Suprapubic skin (tissue), 4 donors: ENCODE measurements at regions not wholly inside any gene's neighbourhood (a gene's known extent, or its start where the extent isn't known, plus 50 kb on each side); places are given as distances from the start of the nearest gene placed in this dataset.

Experiments
- DNase-seq, 2 donors: peaks; one replicate each; pipeline ENCODE4 v3.0.0-alpha.2; 2019; ENCODE audit warnings: low spot score in 2 of 2
- H3K27ac ChIP-seq: fragments of 200-600 bp; sonication (generic); one replicate; pipeline ENCODE4 v1.5.1; 2019
- H3K27me3 ChIP-seq: fragments of 200-600 bp; sonication (generic); one replicate; pipeline ENCODE4 v1.5.1; 2019
- H3K36me3 ChIP-seq: fragments of 200-600 bp; sonication (generic); one replicate; pipeline ENCODE4 v1.5.1; 2019
- H3K4me1 ChIP-seq: fragments of 200-600 bp; sonication (generic); one replicate; pipeline ENCODE4 v1.5.1; 2019
- H3K4me3 ChIP-seq: fragments of 200-600 bp; sonication (generic); one replicate; pipeline ENCODE4 v1.5.1; 2019; ENCODE audit warnings: mild to moderate bottlenecking
- H3K9me3 ChIP-seq: fragments of 200-600 bp; sonication (generic); one replicate; pipeline ENCODE4 v1.5.1; 2019
- EP300 ChIP-seq: sonication (generic); formaldehyde crosslinking; IDR thresholded peaks from one replicate; pipeline ENCODE4 v1.6.1; 2017; ENCODE audit warnings: antibody characterized with exemption
- POLR2A ChIP-seq, 2 donors: fragments of 450-650 bp; IDR thresholded peaks; one replicate each; pipeline ENCODE4 v1.6.1; 2017; ENCODE audit warnings: antibody characterized with exemption in 2 of 2, mild to moderate bottlenecking in 2 of 2, moderate library complexity in 2 of 2
- POLR2AphosphoS5 ChIP-seq, 3 donors: sonication (generic); formaldehyde crosslinking; IDR thresholded peaks; one replicate each; pipeline ENCODE4 v1.6.1; 2017; ENCODE audit warnings: antibody characterized with exemption in 3 of 3
- WGBS: methylation state at CpG from one replicate; pipeline ENCODE4 v1.1.5; 2018; 5-methylcytosine and 5-hydroxymethylcytosine counted together
- TF ChIP-seq, protein P1 (sequence below), 2 donors: fragments of 200-600 bp in 1 of 2; fragments of 450-650 bp in 1 of 2; sonication (generic) in 1 of 2; IDR thresholded peaks; one replicate each; pipeline ENCODE4 v1.5.1; 2016 to 2019; ENCODE audit warnings: antibody characterized with exemption in 2 of 2, mild to moderate bottlenecking in 1 of 2, moderate library complexity in 1 of 2

DNA sequence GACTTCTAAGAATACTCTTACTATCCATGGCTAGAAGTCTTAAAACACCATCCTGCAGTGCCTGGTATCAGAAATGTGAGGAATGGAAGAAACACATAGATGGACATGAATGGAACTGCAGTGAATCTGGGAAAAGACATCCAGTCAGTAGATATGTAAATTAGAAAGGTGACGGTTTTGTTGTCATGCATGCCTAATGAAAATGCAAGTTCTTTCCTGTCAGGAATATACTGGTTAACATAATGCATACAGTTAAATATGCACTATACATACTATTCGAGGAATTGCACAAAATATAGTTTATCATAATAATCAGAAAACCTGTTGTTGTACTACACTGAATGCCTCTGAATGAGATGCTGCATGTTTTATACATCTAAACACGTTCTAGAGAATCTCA, 190.6 kb upstream of the ITGA4 start:
- no peaks in the 10 kb centered on the region for H3K4me1 ChIP-seq
- H3K9me3 ChIP-seq: no peaks in the 10 kb centered on the region
- H3K36me3 ChIP-seq: no peaks in the 10 kb centered on the region
- whole genome bisulfite sequencing: 64% methylated on average over 3 of the region's 3 CpGs
- no peak overlapping the region for H3K27ac ChIP-seq
- H3K4me3 ChIP-seq: no peak overlapping the region
- H3K27me3 ChIP-seq: no peaks in the 10 kb centered on the region
- no peak for DNase-seq
- TF ChIP-seq POLR2AphosphoS5 (IDR thresholded peaks at IDR 0.05) (no peak), POLR2A (IDR thresholded peaks at IDR 0.05) (no peak), EP300 (no peak)
- TF ChIP-seq, protein P1, sequence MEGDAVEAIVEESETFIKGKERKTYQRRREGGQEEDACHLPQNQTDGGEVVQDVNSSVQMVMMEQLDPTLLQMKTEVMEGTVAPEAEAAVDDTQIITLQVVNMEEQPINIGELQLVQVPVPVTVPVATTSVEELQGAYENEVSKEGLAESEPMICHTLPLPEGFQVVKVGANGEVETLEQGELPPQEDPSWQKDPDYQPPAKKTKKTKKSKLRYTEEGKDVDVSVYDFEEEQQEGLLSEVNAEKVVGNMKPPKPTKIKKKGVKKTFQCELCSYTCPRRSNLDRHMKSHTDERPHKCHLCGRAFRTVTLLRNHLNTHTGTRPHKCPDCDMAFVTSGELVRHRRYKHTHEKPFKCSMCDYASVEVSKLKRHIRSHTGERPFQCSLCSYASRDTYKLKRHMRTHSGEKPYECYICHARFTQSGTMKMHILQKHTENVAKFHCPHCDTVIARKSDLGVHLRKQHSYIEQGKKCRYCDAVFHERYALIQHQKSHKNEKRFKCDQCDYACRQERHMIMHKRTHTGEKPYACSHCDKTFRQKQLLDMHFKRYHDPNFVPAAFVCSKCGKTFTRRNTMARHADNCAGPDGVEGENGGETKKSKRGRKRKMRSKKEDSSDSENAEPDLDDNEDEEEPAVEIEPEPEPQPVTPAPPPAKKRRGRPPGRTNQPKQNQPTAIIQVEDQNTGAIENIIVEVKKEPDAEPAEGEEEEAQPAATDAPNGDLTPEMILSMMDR (IDR thresholded peaks at IDR 0.05): no peak

DNA sequence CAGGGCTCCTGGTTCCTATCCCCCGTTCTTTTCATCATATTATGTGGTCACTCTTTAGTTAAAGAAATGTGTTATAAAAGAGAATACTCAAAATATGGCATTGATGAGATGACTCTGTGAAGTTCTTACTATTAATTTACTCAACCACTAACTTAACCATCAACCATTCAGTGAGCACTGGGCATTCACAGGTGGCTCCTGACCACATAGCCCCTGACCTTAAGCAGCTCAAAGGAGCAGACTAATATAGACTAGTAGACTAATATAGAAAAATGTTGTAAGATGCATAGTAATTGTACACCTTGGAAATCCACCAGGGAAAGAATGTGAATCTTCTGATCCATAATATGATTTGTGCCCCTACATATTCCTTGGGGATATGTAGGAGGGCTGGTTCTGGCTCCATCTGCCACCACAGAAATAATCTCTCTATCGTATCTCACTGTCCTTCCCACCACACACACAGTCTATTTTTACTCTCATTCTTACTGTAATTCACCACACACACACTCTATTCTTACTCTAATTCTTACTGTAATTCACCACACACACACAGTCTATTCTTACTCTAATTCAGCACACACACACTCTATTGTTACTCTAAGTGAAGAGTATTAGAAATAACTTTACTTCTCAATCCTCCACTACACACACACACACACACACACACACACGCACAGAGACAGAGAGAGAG, 188.9 kb upstream of the ITGA4 start:
- no peaks in the 10 kb centered on the region for H3K4me1 ChIP-seq
- WGBS: 75% methylated on average over 3 of the region's 3 CpGs
- H3K27me3 ChIP-seq: no peaks in the 10 kb centered on the region
- H3K27ac ChIP-seq: no peak overlapping the region
- TF ChIP-seq EP300: no peak
- no peak for TF ChIP-seq POLR2AphosphoS5 (IDR thresholded peaks at IDR 0.05)
- no peak for TF ChIP-seq POLR2A (IDR thresholded peaks at IDR 0.05)
- H3K9me3 ChIP-seq: no peaks in the 10 kb centered on the region
- DNase-seq: no peak
- H3K4me3 ChIP-seq: no peak overlapping the region
- H3K36me3 ChIP-seq: no peaks in the 10 kb centered on the region

DNA sequence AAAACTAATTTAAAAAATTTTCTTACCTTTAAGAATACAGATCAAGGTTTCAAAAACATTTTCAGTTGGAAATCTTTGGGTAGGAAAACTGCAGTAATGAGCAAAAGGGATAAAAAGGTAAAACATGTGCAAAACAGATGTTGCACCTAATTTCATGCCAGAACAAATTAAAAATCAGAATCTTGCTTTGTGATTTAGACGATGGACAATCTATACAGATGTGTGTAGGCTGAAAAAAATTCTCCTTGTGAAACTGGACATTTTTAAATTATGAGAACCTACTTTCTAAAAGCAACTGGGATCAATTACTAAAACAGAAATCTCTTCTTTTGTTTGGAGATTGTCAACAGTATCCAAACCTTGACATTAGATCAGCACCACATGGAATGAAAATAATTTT, 183.2 kb upstream of the ITGA4 start:
- no peak for TF ChIP-seq POLR2AphosphoS5 (IDR thresholded peaks at IDR 0.05)
- no peak overlapping the region for H3K4me3 ChIP-seq
- H3K9me3 ChIP-seq: no peaks in the 10 kb centered on the region
- WGBS: 45% methylated on average over 1 of the region's 1 CpG
- no peaks in the 10 kb centered on the region for H3K36me3 ChIP-seq
- H3K27ac ChIP-seq: no peak overlapping the region
- DNase-seq: no peak
- no peaks in the 10 kb centered on the region for H3K4me1 ChIP-seq
- H3K27me3 ChIP-seq: no peaks in the 10 kb centered on the region

DNA sequence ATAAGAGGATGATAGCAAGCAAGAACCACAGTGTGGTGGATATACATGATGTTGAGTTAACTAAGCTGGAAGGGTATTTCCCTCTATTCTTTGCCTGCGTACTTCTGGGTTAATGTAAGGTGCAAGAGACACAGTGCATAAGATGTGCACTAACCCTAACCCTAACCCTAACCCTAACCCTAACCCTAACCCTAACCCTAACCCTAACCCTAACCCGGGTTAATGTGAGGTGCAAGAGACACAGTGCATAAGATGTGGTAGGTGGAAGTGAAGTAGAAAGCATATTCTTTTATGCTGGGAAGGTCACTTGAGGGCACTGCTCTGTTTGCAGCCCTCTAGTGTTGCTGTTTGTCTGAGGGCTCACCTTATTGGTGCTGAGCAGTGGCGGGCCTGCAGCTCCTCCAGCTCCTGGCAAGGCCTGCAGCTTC, 181.5 kb upstream of the ITGA4 start:
- TF ChIP-seq EP300 (no peak), POLR2A (IDR thresholded peaks at IDR 0.05) (no peak), POLR2AphosphoS5 (IDR thresholded peaks at IDR 0.05) (no peak)
- TF ChIP-seq, protein P1 (IDR thresholded peaks at IDR 0.05): no peak
- DNase-seq: no peak
- WGBS: 94% methylated on average over 3 of the region's 3 CpGs

DNA sequence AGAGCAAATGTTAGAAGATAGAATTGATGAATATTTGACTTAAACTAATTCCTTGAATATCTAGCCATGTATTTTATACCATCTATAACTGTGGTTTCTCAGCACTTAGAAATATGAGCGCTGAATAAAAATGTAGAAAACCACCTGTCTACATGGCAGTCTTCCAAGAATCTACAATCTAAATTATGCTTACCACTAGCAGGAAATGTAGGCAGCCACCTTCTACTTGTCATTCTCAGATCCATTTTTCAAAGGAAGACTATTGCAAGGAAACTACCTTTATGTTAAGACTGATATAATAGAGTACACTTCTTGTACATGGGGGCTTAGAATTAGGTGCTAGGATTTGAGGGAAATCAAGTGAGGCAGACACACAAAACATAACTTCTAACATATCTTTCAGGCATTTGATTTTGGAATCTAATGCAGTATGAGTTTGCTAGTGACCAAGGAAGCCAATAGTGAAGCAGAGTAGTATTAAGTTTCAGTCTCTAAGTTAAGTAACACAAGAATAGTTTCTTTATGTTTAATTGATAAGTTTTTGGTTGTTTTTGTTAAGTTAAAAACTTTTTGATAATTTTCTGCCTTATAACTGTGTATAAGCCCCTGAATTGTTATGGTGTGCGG, 175.9 kb upstream of the ITGA4 start:
- 75% methylated on average over 2 of the region's 2 CpGs for WGBS
- no peak overlapping the region for H3K4me3 ChIP-seq
- H3K36me3 ChIP-seq: no peaks in the 10 kb centered on the region
- H3K27me3 ChIP-seq: no peaks in the 10 kb centered on the region
- no peak overlapping the region for H3K27ac ChIP-seq
- TF ChIP-seq, protein P1 (IDR thresholded peaks at IDR 0.05): no peak
- TF ChIP-seq EP300 (no peak), POLR2AphosphoS5 (IDR thresholded peaks at IDR 0.05) (no peak), POLR2A (IDR thresholded peaks at IDR 0.05) (no peak)
- DNase-seq: no peak
- H3K4me1 ChIP-seq: no peaks in the 10 kb centered on the region
- no peaks in the 10 kb centered on the region for H3K9me3 ChIP-seq

More for the DNA sequence above, 181.5 kb upstream of the ITGA4 start:
- Histone ChIP-seq H3K9me3 (no peaks in the 10 kb centered on the region), H3K27me3 (no peaks in the 10 kb centered on the region), H3K36me3 (no peaks in the 10 kb centered on the region), H3K27ac (no peak overlapping the region), H3K4me1 (no peaks in the 10 kb centered on the region), H3K4me3 (no peak overlapping the region)

DNA sequence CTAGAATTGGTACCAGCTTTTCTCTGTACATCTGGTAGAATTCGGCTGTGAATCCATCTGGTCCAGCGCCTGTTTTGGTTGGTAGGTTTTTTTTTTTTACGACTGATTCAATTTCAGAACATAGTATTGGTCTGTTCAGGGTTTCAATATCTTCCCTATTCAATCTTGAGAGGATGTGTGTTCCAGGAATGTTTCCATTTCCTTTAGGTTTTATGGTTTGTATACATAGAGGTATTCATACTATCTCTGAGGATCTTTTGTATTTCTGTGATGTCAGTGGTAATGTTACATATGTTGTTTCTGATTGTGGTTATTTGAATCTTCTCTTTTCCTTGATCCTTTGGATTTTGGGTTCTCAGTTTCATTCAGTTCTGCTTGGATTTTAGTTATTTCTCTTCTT, 172.1 kb upstream of the ITGA4 start:
- no peak for DNase-seq
- Histone ChIP-seq H3K36me3 (no peaks in the 10 kb centered on the region), H3K27ac (no peak overlapping the region), H3K9me3 (no peaks in the 10 kb centered on the region), H3K4me3 (no peak overlapping the region), H3K4me1 (no peaks in the 10 kb centered on the region), H3K27me3 (no peaks in the 10 kb centered on the region)
- WGBS: 90% methylated on average over 3 of the region's 3 CpGs
- TF ChIP-seq POLR2AphosphoS5 (IDR thresholded peaks at IDR 0.05) (no peak), EP300 (no peak), POLR2A (IDR thresholded peaks at IDR 0.05) (no peak)
- TF ChIP-seq, protein P1 (IDR thresholded peaks at IDR 0.05): no peak
